PC-9 (cell line): ENCODE measurements at regions not wholly inside any gene's neighbourhood (a gene's known extent, or its start where the extent isn't known, plus 50 kb on each side); places are given as distances from the start of the nearest gene placed in this dataset.

Experiments
- BruUV-seq: library from RNA; stranded (reverse); fragments of 400-500 nt; replicated peaks from 2 replicates; lab custom pipeline; 2021; lab: Mats Ljungman, UMichigan
- CTCF ChIA-PET: fragments of 300-600 bp; sonication (Branson Sonifier 250); formaldehyde crosslinking; loops from one replicate; lab custom pipeline; 2022; ENCODE audit warnings: antibody characterized with exemption; lab: Charles Lee
- POLR2A ChIA-PET: fragments of 300-600 bp; sonication (Branson Sonifier 250); formaldehyde crosslinking; loops from one replicate; lab custom pipeline; 2022; ENCODE audit warnings: antibody characterized with exemption; ENCODE audit not compliant: unreplicated experiment; lab: Charles Lee
- DNase-seq, 2 experiments: peaks; one replicate each; pipeline versions ENCODE4 v3.0.0 to v3.0.0-alpha.2; 2015 to 2022; ENCODE audit warnings: mixed read lengths in 1 of 2
- H2AFZ ChIP-seq: fragments of 200-600 bp; sonication (generic); 2 replicates; pipeline ENCODE4 v1.8.1; 2017; ENCODE audit warnings: antibody characterized with exemption
- H3F3A ChIP-seq: fragments of 200-600 bp; sonication (generic); 2 replicates; pipeline ENCODE4 v1.8.1; 2017; ENCODE audit warnings: antibody characterized with exemption, mild to moderate bottlenecking, low read depth; ENCODE audit not compliant: insufficient read depth
- H3K27ac ChIP-seq: fragments of 200-600 bp; sonication (generic); 2 replicates; pipeline ENCODE4 v1.6.1; 2016; ENCODE audit warnings: mixed run types
- H3K27me3 ChIP-seq: fragments of 200-600 bp; sonication (generic); 2 replicates; pipeline ENCODE4 v1.6.1; 2016; ENCODE audit warnings: low read depth, mixed run types; ENCODE audit not compliant: insufficient read depth
- H3K36me3 ChIP-seq: fragments of 200-600 bp; sonication (generic); 2 replicates; pipeline ENCODE4 v1.6.1; 2016; ENCODE audit warnings: low read depth, mixed run types
- H3K4me1 ChIP-seq: fragments of 200-600 bp; sonication (generic); replicated peaks from 2 replicates; pipeline ENCODE4 v1.6.1; 2016; ENCODE audit warnings: mixed run types; ENCODE audit not compliant: insufficient read depth
- H3K4me2 ChIP-seq: fragments of 200-600 bp; sonication (generic); 2 replicates; pipeline ENCODE4 v1.6.1; 2017; ENCODE audit warnings: mixed run types
- H3K4me3 ChIP-seq: fragments of 200-600 bp; sonication (generic); 2 replicates; pipeline ENCODE4 v1.6.1; 2016; ENCODE audit warnings: mixed run types
- H3K79me2 ChIP-seq: fragments of 200-600 bp; sonication (generic); 2 replicates; pipeline ENCODE4 v1.6.1; 2017; ENCODE audit warnings: low read depth, mixed run types
- H3K9me2 ChIP-seq: fragments of 200-600 bp; sonication (generic); 2 replicates; pipeline ENCODE4 v1.8.1; 2017; ENCODE audit warnings: mild to moderate bottlenecking; ENCODE audit not compliant: insufficient read depth
- H3K9me3 ChIP-seq: fragments of 200-600 bp; sonication (generic); 2 replicates; pipeline ENCODE4 v1.8.1; 2016; ENCODE audit warnings: low read depth; ENCODE audit not compliant: insufficient read depth
- H4K20me1 ChIP-seq: fragments of 200-600 bp; sonication (generic); 2 replicates; pipeline ENCODE4 v1.8.1; 2017; ENCODE audit not compliant: insufficient read depth
- EZH2 ChIP-seq: fragments of 200-600 bp; sonication (generic); IDR thresholded peaks from 2 replicates; pipeline ENCODE4 v1.8.0; 2017; ENCODE audit warnings: antibody characterized with exemption, low read depth
- intact Hi-C: fragments of 100-400 bp; cut with micrococcal nuclease; formaldehyde crosslinking; loops from one replicate; pipeline ENCODE4 v1.10.0; 2022; ENCODE audit not compliant: unreplicated experiment
- TF ChIP-seq, protein P1 (sequence below): fragments of 200-600 bp; sonication (generic); conservative IDR thresholded peaks from 2 replicates; pipeline ENCODE4 v1.6.1; 2017; ENCODE audit warnings: mixed run types, antibody characterized with exemption, mild to moderate bottlenecking, moderate library complexity

DNA sequence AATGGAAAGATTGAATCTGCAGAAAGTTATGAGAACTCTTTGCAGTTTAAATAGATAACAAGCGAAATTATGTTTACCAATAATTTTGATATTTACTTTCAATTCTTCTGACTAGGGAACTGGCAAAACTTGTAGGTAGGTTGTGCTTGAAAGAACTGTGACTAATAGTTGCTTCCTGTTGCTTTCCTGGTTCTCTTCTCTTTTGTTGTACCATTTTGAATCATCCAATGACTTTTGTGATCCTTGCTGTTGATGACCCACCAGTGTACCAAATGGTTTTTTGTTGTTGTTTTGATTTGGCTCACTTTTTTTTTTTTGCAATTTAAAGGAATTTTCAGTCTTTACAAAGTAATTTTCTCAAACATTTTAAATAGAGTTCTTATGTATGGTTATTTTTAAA, 64.9 kb upstream of the DCBLD2 start:
- Histone ChIP-seq H3K9me2 (no peaks in the 10 kb centered on the region), H3K4me1 (peaks cover 44% of the 10 kb centered on the region), H3K36me3 (no peaks in the 10 kb centered on the region), H3K4me3 (no peak overlapping the region), H2AFZ (no peak overlapping the region), H3K9me3 (peaks cover 19% of the 10 kb centered on the region), H3K27ac (no peak overlapping the region), H3K27me3 (no peaks in the 10 kb centered on the region), H4K20me1 (no peaks in the 10 kb centered on the region), H3K79me2 (no peaks in the 10 kb centered on the region), H3F3A (peaks cover 13% of the 10 kb centered on the region), H3K4me2 (no peak overlapping the region)
- CTCF ChIA-PET = no interaction called here
- POLR2A ChIA-PET = no interaction called here
- TF ChIP-seq, protein P1, sequence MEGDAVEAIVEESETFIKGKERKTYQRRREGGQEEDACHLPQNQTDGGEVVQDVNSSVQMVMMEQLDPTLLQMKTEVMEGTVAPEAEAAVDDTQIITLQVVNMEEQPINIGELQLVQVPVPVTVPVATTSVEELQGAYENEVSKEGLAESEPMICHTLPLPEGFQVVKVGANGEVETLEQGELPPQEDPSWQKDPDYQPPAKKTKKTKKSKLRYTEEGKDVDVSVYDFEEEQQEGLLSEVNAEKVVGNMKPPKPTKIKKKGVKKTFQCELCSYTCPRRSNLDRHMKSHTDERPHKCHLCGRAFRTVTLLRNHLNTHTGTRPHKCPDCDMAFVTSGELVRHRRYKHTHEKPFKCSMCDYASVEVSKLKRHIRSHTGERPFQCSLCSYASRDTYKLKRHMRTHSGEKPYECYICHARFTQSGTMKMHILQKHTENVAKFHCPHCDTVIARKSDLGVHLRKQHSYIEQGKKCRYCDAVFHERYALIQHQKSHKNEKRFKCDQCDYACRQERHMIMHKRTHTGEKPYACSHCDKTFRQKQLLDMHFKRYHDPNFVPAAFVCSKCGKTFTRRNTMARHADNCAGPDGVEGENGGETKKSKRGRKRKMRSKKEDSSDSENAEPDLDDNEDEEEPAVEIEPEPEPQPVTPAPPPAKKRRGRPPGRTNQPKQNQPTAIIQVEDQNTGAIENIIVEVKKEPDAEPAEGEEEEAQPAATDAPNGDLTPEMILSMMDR = no peak
- no peak for TF ChIP-seq EZH2
- intact Hi-C loops = no loop called here
- no TSS peak for BruUV-seq
- no peak for DNase-seq

DNA sequence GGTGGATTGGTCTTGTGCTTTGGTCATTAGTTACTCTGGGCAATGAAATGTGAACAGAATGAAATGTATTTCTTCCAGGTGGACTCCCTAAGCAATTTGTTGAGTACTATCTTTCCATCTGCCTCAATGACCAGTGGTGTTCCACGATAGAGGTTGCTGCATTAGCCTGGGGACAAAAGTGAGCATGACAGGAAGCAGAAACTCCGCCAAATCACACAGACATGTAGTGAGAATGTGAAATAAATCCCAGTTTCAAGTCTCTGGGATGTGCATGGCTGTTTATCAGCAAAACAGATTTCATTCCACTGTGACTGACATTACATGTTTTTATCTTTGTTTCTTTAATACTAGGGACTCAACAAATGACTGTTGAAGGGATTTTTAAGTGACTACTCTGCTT, 63.3 kb upstream of the DCBLD2 start:
- Histone ChIP-seq H3K27ac (no peak overlapping the region), H2AFZ (no peak overlapping the region), H3K9me2 (no peaks in the 10 kb centered on the region), H3K4me1 (peaks cover 33% of the 10 kb centered on the region), H3F3A (peaks cover 5% of the 10 kb centered on the region; the same call in 1 of the 2 replicates), H3K79me2 (no peaks in the 10 kb centered on the region), H3K4me3 (no peak overlapping the region), H3K4me2 (no peak overlapping the region), H3K9me3 (peaks cover 14% of the 10 kb centered on the region), H3K36me3 (no peaks in the 10 kb centered on the region), H3K27me3 (no peaks in the 10 kb centered on the region), H4K20me1 (no peaks in the 10 kb centered on the region)
- no peak for DNase-seq
- TF ChIP-seq, protein P1 = no peak
- no peak for TF ChIP-seq EZH2
- POLR2A ChIA-PET = no interaction called here
- intact Hi-C loops = no loop called here
- BruUV-seq = no TSS peak
- CTCF ChIA-PET = no interaction called here

GRCh38 chr3:98963546-98963945, 62.1 kb upstream of the DCBLD2 start:
- BruUV-seq = no TSS peak
- Histone ChIP-seq H4K20me1 (no peaks in the 10 kb centered on the region), H3K27me3 (no peaks in the 10 kb centered on the region), H3K4me1 (peaks cover 33% of the 10 kb centered on the region), H3K9me2 (no peaks in the 10 kb centered on the region), H3K4me3 (no peak overlapping the region), H3K4me2 (no peak overlapping the region), H3K79me2 (no peaks in the 10 kb centered on the region), H2AFZ (no peak overlapping the region), H3K27ac (no peak overlapping the region), H3F3A (peaks cover 5% of the 10 kb centered on the region; the same call in 1 of the 2 replicates), H3K9me3 (peaks cover 6% of the 10 kb centered on the region; the same call in 1 of the 2 replicates), H3K36me3 (no peaks in the 10 kb centered on the region)
- no peak for DNase-seq
- CTCF ChIA-PET = no interaction called here
- POLR2A ChIA-PET = no interaction called here
- intact Hi-C loops = no loop called here
- no peak for TF ChIP-seq EZH2
- TF ChIP-seq, protein P1 = no peak
